Keratinocyte (primary cell): ENCODE measurements at regions not wholly inside any gene's neighbourhood (a gene's known extent, or its start where the extent isn't known, plus 50 kb on each side); places are given as distances from the start of the nearest gene placed in this dataset.

Experiments used
- CTCF ChIP-seq, 3 experiments: IDR thresholded peaks in 1 of 3; conservative IDR thresholded peaks in 1 of 3; optimal IDR thresholded peaks in 1 of 3; 2 replicates in 2 of 3; 3 replicates in 1 of 3; pipeline versions ENCODE3 to v1.5.1; 2011; ENCODE audit warnings: low read length in 3 of 3, mild to moderate bottlenecking in 3 of 3, moderate library complexity in 2 of 3, control low read depth in 1 of 3, inconsistent platforms in 1 of 3; ENCODE audit not compliant: insufficient read depth in 2 of 3; ENCODE audit errors: extremely low read depth in 1 of 3
- EZH2 ChIP-seq: IDR thresholded peaks from one replicate; pipeline ENCODE4 v1.6.1; 2012; ENCODE audit warnings: inconsistent platforms, mild to moderate bottlenecking, low read length, moderate library complexity

DNA sequence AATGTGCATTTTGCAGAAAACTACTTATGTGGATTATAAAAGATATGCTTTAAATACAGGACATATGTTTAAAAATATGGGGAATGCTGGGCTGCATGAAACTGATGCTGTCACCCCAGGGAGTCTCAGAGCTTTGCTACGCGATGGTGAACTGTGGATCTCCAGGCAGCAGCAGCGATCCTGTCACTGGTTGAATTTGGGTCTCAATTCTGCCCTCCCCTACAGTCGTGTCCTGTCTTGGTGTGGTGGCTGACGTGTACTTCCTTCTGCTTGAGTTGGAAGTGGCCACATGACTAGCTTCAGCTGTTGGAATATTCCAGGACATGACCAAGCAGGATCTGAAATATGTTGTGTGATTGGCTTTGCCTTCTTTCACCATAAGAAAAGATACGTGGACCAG is 222.9 kb upstream of the AJAP1 start:
- TF ChIP-seq CTCF (optimal IDR thresholded peaks at IDR 0.05 in 1 of 3, IDR thresholded peaks at IDR 0.05 in 1 of 3, conservative IDR thresholded peaks at IDR 0.05 in 1 of 3; ENCODE audit: extremely low read depth in 1 of 3, insufficient read depth in 2 of 3, low read length in 3 of 3) (no peak), EZH2 (no peak)
